ENCODE measurements at regions not wholly inside any gene's neighbourhood (a gene's known extent, or its start where the extent isn't known, plus 50 kb on each side); places are given as distances from the start of the nearest gene placed in this dataset.

DNA sequence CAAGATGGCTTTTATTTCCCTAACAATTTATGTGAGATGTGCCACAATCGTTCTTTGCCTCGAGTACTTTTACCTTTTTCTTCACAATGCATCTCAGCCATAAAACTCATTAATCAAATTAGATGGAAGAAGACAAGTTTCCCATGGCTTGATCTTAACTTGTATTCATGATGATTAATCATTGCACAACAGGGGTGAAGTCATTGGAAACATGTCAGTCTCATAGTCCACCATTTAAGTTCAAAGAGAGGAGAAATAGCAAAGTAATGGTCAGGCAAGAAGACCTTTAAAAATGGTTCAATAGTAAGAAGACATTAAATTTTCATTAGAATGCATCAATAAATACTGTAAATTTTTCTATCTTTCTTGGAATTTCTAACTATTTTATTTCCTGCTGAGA lies 136.3 kb downstream of the FOXG1 start:
- Histone ChIP-seq H3K36me3 (ENCODE audit: insufficient read depth, low read length) (no peaks in the 10 kb centered on the region), H3K9me3 (ENCODE audit: low read depth, low read length) (no peaks in the 10 kb centered on the region), H3K79me2 (ENCODE audit: insufficient read depth, low read length) (no peaks in the 10 kb centered on the region), H3K4me3 (ENCODE audit: insufficient read depth, low read length) (no peak overlapping the region), H3K27me3 (ENCODE audit: insufficient read depth, low read length) (no peaks in the 10 kb centered on the region), H3K27ac (ENCODE audit: low read depth, low read length) (no peak overlapping the region), H2AFZ (ENCODE audit: low read length) (no peak overlapping the region), H3K4me2 (ENCODE audit: insufficient read depth, low read length) (no peak overlapping the region), H4K20me1 (ENCODE audit: insufficient read depth, low read length) (no peaks in the 10 kb centered on the region), H3K4me1 (ENCODE audit: insufficient read depth, low read length) (no peaks in the 10 kb centered on the region)
- no peak for TF ChIP-seq CTCF (IDR thresholded peaks at IDR 0.05; ENCODE audit: extremely low read depth, low read depth, low read length)
- no peak for DNase-seq (ENCODE audit: insufficient read length, low spot score, missing footprints)

DNA sequence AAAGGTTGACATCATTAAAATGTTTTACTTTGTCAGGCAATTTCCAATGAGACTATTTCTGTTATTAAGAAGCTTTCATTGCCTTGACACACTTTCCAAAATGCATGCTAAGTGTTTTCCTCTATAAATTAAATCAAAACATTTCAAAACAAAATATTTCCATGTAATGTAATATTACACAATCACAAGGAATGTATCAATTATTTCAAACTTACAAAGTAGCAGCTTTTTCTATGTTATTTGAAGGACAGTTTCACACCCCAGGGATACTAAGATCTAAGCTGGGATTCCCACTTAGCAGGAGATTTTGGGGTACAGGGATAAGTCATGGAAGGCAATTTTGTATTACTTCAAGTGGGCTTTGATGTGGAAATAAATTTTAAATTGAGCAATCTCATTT lies 144.9 kb downstream of the FOXG1 start:
- Histone ChIP-seq H3K79me2 (ENCODE audit: insufficient read depth, low read length) (no peaks in the 10 kb centered on the region), H3K36me3 (ENCODE audit: insufficient read depth, low read length) (no peaks in the 10 kb centered on the region)
- TF ChIP-seq CTCF (IDR thresholded peaks at IDR 0.05; ENCODE audit: extremely low read depth, low read depth, low read length): no peak

DNA sequence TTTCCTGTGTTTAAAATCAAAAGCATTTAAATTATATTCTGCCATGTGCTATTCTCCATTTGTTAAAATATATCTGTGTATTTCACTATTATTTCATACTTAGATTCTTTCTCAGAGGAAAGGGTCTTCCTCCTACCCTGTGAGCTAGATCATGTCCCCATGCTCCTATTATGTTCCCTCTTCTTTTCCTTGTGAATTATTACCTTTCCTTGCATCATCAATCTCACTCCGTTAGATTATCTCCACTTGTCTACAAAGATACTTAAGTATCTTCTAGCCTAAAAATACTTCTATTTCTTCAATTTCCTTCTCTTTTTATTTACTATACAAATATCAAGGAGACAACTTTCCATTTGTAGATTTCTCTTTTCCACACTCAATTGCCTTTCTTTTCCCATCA lies 146.5 kb downstream of the FOXG1 start:
- DNase-seq (ENCODE audit: insufficient read length, low spot score, missing footprints): no peak
- no peak overlapping the region for H3K27ac ChIP-seq (ENCODE audit: low read depth, low read length)
- no peak overlapping the region for H3K4me2 ChIP-seq (ENCODE audit: insufficient read depth, low read length)
- no peaks in the 10 kb centered on the region for H4K20me1 ChIP-seq (ENCODE audit: insufficient read depth, low read length)
- H3K4me1 ChIP-seq (ENCODE audit: insufficient read depth, low read length): no peaks in the 10 kb centered on the region
- no peak overlapping the region for H3K4me3 ChIP-seq (ENCODE audit: insufficient read depth, low read length)
- H3K36me3 ChIP-seq (ENCODE audit: insufficient read depth, low read length): no peaks in the 10 kb centered on the region
- no peaks in the 10 kb centered on the region for H3K27me3 ChIP-seq (ENCODE audit: insufficient read depth, low read length)
- H3K9me3 ChIP-seq (ENCODE audit: low read depth, low read length): no peaks in the 10 kb centered on the region
- no peaks in the 10 kb centered on the region for H3K79me2 ChIP-seq (ENCODE audit: insufficient read depth, low read length)
- H2AFZ ChIP-seq (ENCODE audit: low read length): no peak overlapping the region
- TF ChIP-seq CTCF (IDR thresholded peaks at IDR 0.05; ENCODE audit: extremely low read depth, low read depth, low read length): no peak

More for the DNA sequence above, 144.9 kb downstream of the FOXG1 start:
- H3K27ac ChIP-seq (ENCODE audit: low read depth, low read length): no peak overlapping the region
- no peak overlapping the region for H3K4me3 ChIP-seq (ENCODE audit: insufficient read depth, low read length)
- H2AFZ ChIP-seq (ENCODE audit: low read length): no peak overlapping the region
- no peaks in the 10 kb centered on the region for H4K20me1 ChIP-seq (ENCODE audit: insufficient read depth, low read length)
- H3K27me3 ChIP-seq (ENCODE audit: insufficient read depth, low read length): no peaks in the 10 kb centered on the region
- no peak overlapping the region for H3K4me2 ChIP-seq (ENCODE audit: insufficient read depth, low read length)
- H3K4me1 ChIP-seq (ENCODE audit: insufficient read depth, low read length): no peaks in the 10 kb centered on the region
- no peaks in the 10 kb centered on the region for H3K9me3 ChIP-seq (ENCODE audit: low read depth, low read length)
- DNase-seq (ENCODE audit: insufficient read length, low spot score, missing footprints): no peak

DNA sequence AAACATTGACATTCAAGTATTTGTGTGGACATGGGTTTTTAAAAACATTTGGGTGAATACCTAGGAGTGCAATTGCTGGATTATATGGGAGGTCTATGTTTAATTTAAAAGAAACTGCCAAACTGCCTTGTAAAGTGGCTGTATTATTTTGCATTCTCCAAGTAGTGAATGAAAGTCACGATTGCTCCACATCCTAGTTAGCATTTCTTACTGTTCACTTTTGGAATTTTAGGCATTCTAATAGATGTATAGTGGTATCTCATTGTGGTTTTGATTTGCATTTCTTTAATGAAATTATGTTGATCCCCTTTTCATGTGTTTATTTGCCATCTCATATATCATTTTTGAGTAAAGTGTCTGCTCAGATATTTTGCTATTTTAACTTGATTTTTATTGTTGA lies 159.5 kb downstream of the FOXG1 start:
- TF ChIP-seq CTCF (IDR thresholded peaks at IDR 0.05; ENCODE audit: extremely low read depth, low read depth, low read length): no peak
- Histone ChIP-seq H3K4me2 (ENCODE audit: insufficient read depth, low read length) (no peak overlapping the region), H3K27me3 (ENCODE audit: insufficient read depth, low read length) (no peaks in the 10 kb centered on the region), H3K4me3 (ENCODE audit: insufficient read depth, low read length) (no peak overlapping the region), H2AFZ (ENCODE audit: low read length) (no peak overlapping the region), H3K4me1 (ENCODE audit: insufficient read depth, low read length) (no peaks in the 10 kb centered on the region), H3K9me3 (ENCODE audit: low read depth, low read length) (no peaks in the 10 kb centered on the region), H3K36me3 (ENCODE audit: insufficient read depth, low read length) (no peaks in the 10 kb centered on the region), H3K79me2 (ENCODE audit: insufficient read depth, low read length) (no peaks in the 10 kb centered on the region), H4K20me1 (ENCODE audit: insufficient read depth, low read length) (no peaks in the 10 kb centered on the region), H3K27ac (ENCODE audit: low read depth, low read length) (no peak overlapping the region)
- DNase-seq (ENCODE audit: insufficient read length, low spot score, missing footprints): no peak
